ENCODE measurements at regions not wholly inside any gene's neighbourhood (a gene's known extent, or its start where the extent isn't known, plus 50 kb on each side); places are given as distances from the start of the nearest gene placed in this dataset.

- no peak for TF ChIP-seq POLR2A (IDR thresholded peaks at IDR 0.05)
- TF ChIP-seq, protein P1, sequence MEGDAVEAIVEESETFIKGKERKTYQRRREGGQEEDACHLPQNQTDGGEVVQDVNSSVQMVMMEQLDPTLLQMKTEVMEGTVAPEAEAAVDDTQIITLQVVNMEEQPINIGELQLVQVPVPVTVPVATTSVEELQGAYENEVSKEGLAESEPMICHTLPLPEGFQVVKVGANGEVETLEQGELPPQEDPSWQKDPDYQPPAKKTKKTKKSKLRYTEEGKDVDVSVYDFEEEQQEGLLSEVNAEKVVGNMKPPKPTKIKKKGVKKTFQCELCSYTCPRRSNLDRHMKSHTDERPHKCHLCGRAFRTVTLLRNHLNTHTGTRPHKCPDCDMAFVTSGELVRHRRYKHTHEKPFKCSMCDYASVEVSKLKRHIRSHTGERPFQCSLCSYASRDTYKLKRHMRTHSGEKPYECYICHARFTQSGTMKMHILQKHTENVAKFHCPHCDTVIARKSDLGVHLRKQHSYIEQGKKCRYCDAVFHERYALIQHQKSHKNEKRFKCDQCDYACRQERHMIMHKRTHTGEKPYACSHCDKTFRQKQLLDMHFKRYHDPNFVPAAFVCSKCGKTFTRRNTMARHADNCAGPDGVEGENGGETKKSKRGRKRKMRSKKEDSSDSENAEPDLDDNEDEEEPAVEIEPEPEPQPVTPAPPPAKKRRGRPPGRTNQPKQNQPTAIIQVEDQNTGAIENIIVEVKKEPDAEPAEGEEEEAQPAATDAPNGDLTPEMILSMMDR (IDR thresholded peaks at IDR 0.05): no peak
- no peaks in the 10 kb centered on the region for H3K9me3 ChIP-seq
- intact Hi-C loops (cut with DNase I): no loop called here
- WGBS, 2 donors: 61 to 65% methylated on average over 1 of the region's 1 CpG
- no peak overlapping the region for H3K27ac ChIP-seq
- no peak overlapping the region for H3K4me3 ChIP-seq (replicated peaks in 1 of 3)
- no peaks in the 10 kb centered on the region for H3K27me3 ChIP-seq
- H3K36me3 ChIP-seq: no peaks in the 10 kb centered on the region
- H3K4me1 ChIP-seq: no peaks in the 10 kb centered on the region
- DNase-seq: no peak
Measured at GRCh38 chr1:193335806-193336428, 149.5 kb upstream of the B3GALT2 start.

- no peaks in the 10 kb centered on the region for H3K27me3 ChIP-seq
- WGBS, 2 donors: 94 to 97% methylated on average over 3 of the region's 3 CpGs
- no peaks in the 10 kb centered on the region for H3K36me3 ChIP-seq
- no peak overlapping the region for H3K4me3 ChIP-seq (replicated peaks in 1 of 3)
- H3K9me3 ChIP-seq: no peaks in the 10 kb centered on the region
- intact Hi-C loops (cut with DNase I): no loop called here
- no peak for DNase-seq
- no peak overlapping the region for H3K27ac ChIP-seq
- no peaks in the 10 kb centered on the region for H3K4me1 ChIP-seq
- no peak for TF ChIP-seq POLR2A (IDR thresholded peaks at IDR 0.05)
Measured at GRCh38 chr1:193333166-193333565, 146.8 kb upstream of the B3GALT2 start.

DNA sequence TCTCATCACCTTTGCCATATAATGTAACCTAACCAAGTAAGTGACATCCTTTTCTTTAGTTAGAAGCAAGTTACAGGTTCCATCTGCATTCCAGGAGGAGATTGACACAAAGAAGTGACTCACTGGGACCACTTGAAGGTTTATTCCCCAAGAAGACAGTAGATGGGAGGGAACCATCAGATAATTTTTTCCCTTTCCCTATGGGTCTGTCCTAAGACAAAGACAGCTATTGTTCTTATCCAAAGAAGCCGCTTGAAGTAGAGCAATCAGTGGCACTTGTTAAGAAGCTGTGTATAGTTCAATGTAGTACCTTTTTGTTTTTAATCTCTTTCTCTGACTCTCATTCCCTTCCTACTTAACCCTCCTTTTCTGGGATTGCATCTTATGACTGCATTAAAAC, 139.9 kb upstream of the B3GALT2 start:
- Histone ChIP-seq H3K27ac (no peak overlapping the region), H3K27me3 (no peaks in the 10 kb centered on the region), H3K4me1 (no peaks in the 10 kb centered on the region), H3K9me3 (no peaks in the 10 kb centered on the region), H3K4me3 (replicated peaks in 1 of 3) (no peak overlapping the region), H3K36me3 (no peaks in the 10 kb centered on the region)
- intact Hi-C loops (cut with DNase I): no loop called here
- TF ChIP-seq, protein P1 (IDR thresholded peaks at IDR 0.05): no peak
- no peak for TF ChIP-seq POLR2A (IDR thresholded peaks at IDR 0.05)
- no peak for DNase-seq
- 88 to 96% methylated on average over 1 of the region's 1 CpG for WGBS, 2 donors

- no peak overlapping the region for H3K27ac ChIP-seq
- no peak for TF ChIP-seq POLR2A (IDR thresholded peaks at IDR 0.05)
- TF ChIP-seq, protein P1 (IDR thresholded peaks at IDR 0.05): no peak
Measured at GRCh38 chr1:193325771-193326170, 139.4 kb upstream of the B3GALT2 start.

GRCh38 chr1:193325042-193325441, 138.6 kb upstream of the B3GALT2 start:
- WGBS, 2 donors: 81 to 84% methylated on average over 1 of the region's 1 CpG
- H3K27me3 ChIP-seq: no peaks in the 10 kb centered on the region
- no peaks in the 10 kb centered on the region for H3K9me3 ChIP-seq
- intact Hi-C loops (cut with DNase I): no loop called here
- TF ChIP-seq POLR2A (IDR thresholded peaks at IDR 0.05): no peak
- TF ChIP-seq, protein P1 (IDR thresholded peaks at IDR 0.05): no peak
- no peak for DNase-seq
- no peak overlapping the region for H3K27ac ChIP-seq
- H3K36me3 ChIP-seq: no peaks in the 10 kb centered on the region
- no peak overlapping the region for H3K4me3 ChIP-seq (replicated peaks in 1 of 3)
- no peaks in the 10 kb centered on the region for H3K4me1 ChIP-seq

More at GRCh38 chr1:193325771-193326170, 139.4 kb upstream of the B3GALT2 start:
- Histone ChIP-seq H3K9me3 (no peaks in the 10 kb centered on the region), H3K4me1 (no peaks in the 10 kb centered on the region), H3K36me3 (no peaks in the 10 kb centered on the region), H3K4me3 (replicated peaks in 1 of 3) (no peak overlapping the region), H3K27me3 (no peaks in the 10 kb centered on the region)
- intact Hi-C loops (cut with DNase I): no loop called here
- DNase-seq: no peak
- WGBS, 2 donors: 90 to 94% methylated on average over 4 of the region's 4 CpGs

All from thyroid gland (tissue), 4 donors.